Activated CD8-positive, alpha-beta memory T cell treated with anti-CD3 and anti-CD28 coated beads, Interleukin-2, amount 10 ng/mL, durations not matched to agents 7 days and 5 days (primary cell): ENCODE measurements at regions not wholly inside any gene's neighbourhood (a gene's known extent, or its start where the extent isn't known, plus 50 kb on each side); places are given as distances from the start of the nearest gene placed in this dataset.

ENCODE experiments used
- ATAC-seq: fragments of 150-1000 bp; cut with Tn5 transposase; one replicate; pipeline ENCODE4 v1.10.0; 2021; ENCODE audit warnings: moderate library complexity
- CTCF ChIA-PET: fragments of 350-600 bp; sonication (Branson Sonifier 250); formaldehyde crosslinking; loops from one replicate; lab custom pipeline; 2021; ENCODE audit warnings: antibody characterized with exemption; lab: Charles Lee
- DNase-seq: peaks from one replicate; pipeline ENCODE4 v3.0.0-alpha.2; 2020
- H3K27ac Mint-ChIP-seq: one replicate; pipeline ENCODE4 v1.8.0; 2021; ENCODE audit warnings: mild to moderate bottlenecking, mixed read lengths
- H3K27me3 Mint-ChIP-seq: one replicate; pipeline ENCODE4 v1.8.0; 2021; ENCODE audit warnings: mixed read lengths
- H3K36me3 Mint-ChIP-seq: one replicate; pipeline ENCODE4 v1.8.0; 2021; ENCODE audit warnings: mild to moderate bottlenecking, mixed read lengths
- H3K4me1 Mint-ChIP-seq: one replicate; pipeline ENCODE4 v1.8.0; 2021; ENCODE audit warnings: mixed read lengths
- H3K4me3 Mint-ChIP-seq: one replicate; pipeline ENCODE4 v1.8.0; 2021; ENCODE audit warnings: mild to moderate bottlenecking, moderate library complexity, mixed read lengths
- H3K9me3 Mint-ChIP-seq: one replicate; pipeline ENCODE4 v1.8.0; 2022; ENCODE audit warnings: low read depth, mixed read lengths

GRCh38 chr3:24588629-24589512 lies 94.2 kb upstream of the THRB start:
- no peaks in the 10 kb centered on the region for H3K4me1 Mint-ChIP-seq
- H3K36me3 Mint-ChIP-seq: no peaks in the 10 kb centered on the region
- no peak for DNase-seq
- H3K4me3 Mint-ChIP-seq: no peak overlapping the region
- H3K27ac Mint-ChIP-seq: no peak overlapping the region
- H3K9me3 Mint-ChIP-seq: no peaks in the 10 kb centered on the region
- no peak for ATAC-seq
- CTCF ChIA-PET: no interaction called here
- H3K27me3 Mint-ChIP-seq: peaks cover 3% of the 10 kb centered on the region

DNA sequence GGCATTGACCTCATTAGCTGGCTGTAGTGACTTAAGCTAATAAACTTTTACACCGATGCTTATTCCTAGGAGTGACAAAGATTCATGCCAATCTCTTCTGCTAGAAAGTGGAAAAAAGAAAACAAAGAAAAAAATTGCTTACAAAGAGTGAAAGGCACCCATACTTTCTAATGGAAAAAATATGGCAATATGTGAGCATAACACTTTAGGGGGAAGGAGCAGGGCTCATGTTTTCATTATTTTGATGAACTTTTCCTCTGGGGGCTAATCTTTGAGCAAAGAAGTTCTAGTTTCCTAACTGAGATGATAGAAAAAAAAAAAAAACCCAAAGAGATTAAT lies 94.8 kb upstream of the THRB start:
- CTCF ChIA-PET: no interaction called here

GRCh38 chr3:24589931-24590880 lies 95.6 kb upstream of the THRB start:
- CTCF ChIA-PET: no interaction called here
- peaks cover 3% of the 10 kb centered on the region for H3K27me3 Mint-ChIP-seq
- no peaks in the 10 kb centered on the region for H3K36me3 Mint-ChIP-seq
- ATAC-seq (no peak), DNase-seq (no peak)
- H3K27ac Mint-ChIP-seq: no peak overlapping the region
- H3K4me1 Mint-ChIP-seq: no peaks in the 10 kb centered on the region
- H3K9me3 Mint-ChIP-seq: no peaks in the 10 kb centered on the region
- no peak overlapping the region for H3K4me3 Mint-ChIP-seq

More for the DNA sequence above, 94.8 kb upstream of the THRB start:
- ATAC-seq (no peak), DNase-seq (no peak)
- H3K27me3 Mint-ChIP-seq: peaks cover 3% of the 10 kb centered on the region
- no peaks in the 10 kb centered on the region for H3K36me3 Mint-ChIP-seq
- no peaks in the 10 kb centered on the region for H3K4me1 Mint-ChIP-seq
- H3K27ac Mint-ChIP-seq: no peak overlapping the region
- no peak overlapping the region for H3K4me3 Mint-ChIP-seq
- no peaks in the 10 kb centered on the region for H3K9me3 Mint-ChIP-seq

DNA sequence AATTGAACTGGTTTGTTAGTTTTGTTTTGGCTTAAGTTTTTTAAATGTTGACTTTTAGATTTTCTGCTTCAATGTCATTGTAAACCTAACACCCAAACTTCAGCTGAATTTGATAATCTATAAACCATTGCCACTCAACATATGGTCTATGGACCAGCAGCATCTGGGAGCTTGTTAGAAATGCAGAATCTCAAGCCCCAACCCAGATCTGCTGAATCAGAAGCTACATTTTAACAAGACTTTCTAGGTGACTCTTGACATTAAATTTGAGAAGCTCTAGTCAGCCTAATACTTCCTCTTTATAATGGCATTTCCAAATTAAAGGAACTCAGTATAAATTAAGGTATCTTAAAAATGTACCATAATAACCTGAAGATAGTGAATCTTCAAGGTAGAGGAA lies 96.5 kb upstream of the THRB start:
- no peaks in the 10 kb centered on the region for H3K36me3 Mint-ChIP-seq
- DNase-seq (no peak), ATAC-seq (no peak)
- no peak overlapping the region for H3K4me3 Mint-ChIP-seq
- H3K9me3 Mint-ChIP-seq: no peaks in the 10 kb centered on the region
- peaks cover 3% of the 10 kb centered on the region for H3K27me3 Mint-ChIP-seq
- CTCF ChIA-PET: no interaction called here
- no peak overlapping the region for H3K27ac Mint-ChIP-seq
- H3K4me1 Mint-ChIP-seq: no peaks in the 10 kb centered on the region

DNA sequence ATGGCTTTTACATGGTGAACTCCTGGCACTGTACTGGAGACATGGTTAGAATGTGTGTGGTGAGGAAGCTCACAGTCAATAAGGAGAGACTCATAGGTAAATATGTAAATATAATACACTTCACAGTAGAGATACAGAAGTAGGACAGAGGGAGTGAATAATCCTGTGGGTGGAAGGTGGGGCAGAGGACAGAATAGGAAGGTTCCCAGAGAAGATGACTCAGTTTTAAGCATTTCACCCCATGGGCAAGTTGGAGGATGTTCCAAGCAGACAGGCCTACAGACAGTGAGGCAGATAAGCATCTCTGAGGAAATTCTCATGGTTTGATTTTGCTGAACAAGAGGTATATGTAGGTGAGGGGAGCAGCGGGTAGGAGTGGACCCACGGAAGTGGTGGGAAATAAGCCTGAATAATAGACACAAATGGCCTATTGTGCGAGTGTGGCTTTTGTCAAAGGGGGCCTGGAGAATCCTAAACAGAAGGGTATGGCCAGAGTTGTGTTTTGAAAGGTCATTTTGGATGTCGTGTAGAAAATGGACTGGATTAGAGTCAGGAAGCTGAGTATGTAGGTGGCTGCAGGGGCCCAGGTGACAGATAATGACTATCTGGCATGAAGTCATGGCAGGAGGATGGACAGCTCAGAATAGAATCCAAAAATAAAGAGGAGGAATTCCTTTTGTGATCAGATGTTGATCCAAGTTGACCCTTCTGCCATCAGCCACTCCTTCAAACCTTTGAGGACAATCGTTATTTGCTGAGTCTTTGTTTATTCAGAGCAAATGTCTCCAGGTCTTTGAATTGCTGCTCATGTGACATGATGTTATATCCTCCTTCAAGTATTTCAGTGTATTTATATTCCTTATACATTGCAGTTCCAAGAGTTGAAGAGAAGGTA lies 97.3 kb upstream of the THRB start:
- no peak for ATAC-seq
- DNase-seq: no peak
- no peaks in the 10 kb centered on the region for H3K36me3 Mint-ChIP-seq
- H3K4me1 Mint-ChIP-seq: no peaks in the 10 kb centered on the region
- peaks cover 3% of the 10 kb centered on the region for H3K27me3 Mint-ChIP-seq
- H3K4me3 Mint-ChIP-seq: no peak overlapping the region
- H3K27ac Mint-ChIP-seq: no peak overlapping the region
- no peaks in the 10 kb centered on the region for H3K9me3 Mint-ChIP-seq
- CTCF ChIA-PET: no interaction called here

- no peak for DNase-seq
- no peaks in the 10 kb centered on the region for H3K9me3 Mint-ChIP-seq
- no peak for ATAC-seq
- H3K27ac Mint-ChIP-seq: no peak overlapping the region
- peaks cover 3% of the 10 kb centered on the region for H3K27me3 Mint-ChIP-seq
- no peak overlapping the region for H3K4me3 Mint-ChIP-seq
- H3K4me1 Mint-ChIP-seq: no peaks in the 10 kb centered on the region
- H3K36me3 Mint-ChIP-seq: no peaks in the 10 kb centered on the region
- CTCF ChIA-PET: no interaction called here
These were observed 99.5 kb upstream of the THRB start for GRCh38 chr3:24594161-24594560.

GRCh38 chr3:24595796-24596195 lies 101.1 kb upstream of the THRB start:
- Mint-ChIP-seq H3K9me3 (no peaks in the 10 kb centered on the region), H3K27me3 (no peaks in the 10 kb centered on the region), H3K4me1 (no peaks in the 10 kb centered on the region), H3K27ac (no peak overlapping the region), H3K4me3 (no peak overlapping the region), H3K36me3 (no peaks in the 10 kb centered on the region)
- no peak for DNase-seq
- CTCF ChIA-PET: no interaction called here
- ATAC-seq: no peak

DNA sequence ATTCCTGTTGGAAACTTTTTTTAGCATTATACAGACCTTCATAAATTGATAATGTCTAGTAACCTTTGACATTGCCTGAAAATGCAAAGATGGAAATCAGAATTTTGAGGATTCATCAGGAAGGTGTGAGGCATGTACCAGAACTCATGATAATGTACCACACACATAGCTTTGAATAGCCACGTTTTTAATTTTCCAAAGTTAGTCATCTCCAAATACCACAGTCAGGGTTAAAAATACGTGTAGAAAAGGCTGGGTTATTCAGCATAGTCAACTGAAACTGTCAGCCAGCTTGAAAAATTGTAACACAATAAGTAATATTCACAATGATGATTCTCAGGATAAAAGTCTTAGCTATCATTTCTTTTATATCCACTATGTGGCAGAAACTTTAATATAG lies 102.0 kb upstream of the THRB start:
- DNase-seq (no peak), ATAC-seq (no peak)
- Mint-ChIP-seq H3K4me1 (no peaks in the 10 kb centered on the region), H3K9me3 (peaks cover 2% of the 10 kb centered on the region), H3K27ac (no peak overlapping the region), H3K36me3 (no peaks in the 10 kb centered on the region), H3K27me3 (no peaks in the 10 kb centered on the region), H3K4me3 (no peak overlapping the region)
- CTCF ChIA-PET: no interaction called here

- Mint-ChIP-seq H3K4me1 (no peaks in the 10 kb centered on the region), H3K36me3 (no peaks in the 10 kb centered on the region), H3K27me3 (no peaks in the 10 kb centered on the region), H3K4me3 (no peak overlapping the region), H3K9me3 (peaks cover 2% of the 10 kb centered on the region), H3K27ac (no peak overlapping the region)
- DNase-seq (no peak), ATAC-seq (no peak)
- CTCF ChIA-PET: no interaction called here
These were observed 104.2 kb upstream of the THRB start for GRCh38 chr3:24598695-24599470.

GRCh38 chr3:24601066-24601939 lies 106.7 kb upstream of the THRB start:
- DNase-seq (no peak), ATAC-seq (no peak)
- no peaks in the 10 kb centered on the region for H3K36me3 Mint-ChIP-seq
- peaks cover 2% of the 10 kb centered on the region for H3K9me3 Mint-ChIP-seq
- H3K27me3 Mint-ChIP-seq: no peaks in the 10 kb centered on the region
- H3K4me3 Mint-ChIP-seq: no peak overlapping the region
- H3K27ac Mint-ChIP-seq: no peak overlapping the region
- CTCF ChIA-PET: no interaction called here
- no peaks in the 10 kb centered on the region for H3K4me1 Mint-ChIP-seq

DNA sequence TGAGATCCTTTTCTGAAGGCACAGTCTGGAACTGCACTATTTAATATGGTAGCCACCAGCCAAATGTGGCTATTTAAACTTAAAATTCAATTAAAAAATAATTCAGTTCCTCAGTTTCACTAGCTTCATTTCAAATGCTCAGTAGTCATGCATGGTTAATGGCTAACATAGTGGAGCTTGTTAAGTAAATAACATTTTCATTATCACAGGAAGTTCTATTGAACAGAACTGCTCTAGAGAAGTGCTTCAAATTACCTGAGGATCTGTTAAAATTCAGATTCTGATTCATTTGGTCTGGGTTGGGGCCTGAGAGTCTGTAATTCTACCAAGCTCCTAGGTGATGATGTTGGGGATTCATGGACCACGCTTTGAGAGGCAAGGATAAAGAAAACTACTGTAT lies 109.6 kb upstream of the THRB start:
- DNase-seq (no peak), ATAC-seq (no peak)
- Mint-ChIP-seq H3K4me3 (no peak overlapping the region), H3K36me3 (no peaks in the 10 kb centered on the region), H3K9me3 (peaks cover 2% of the 10 kb centered on the region), H3K4me1 (no peaks in the 10 kb centered on the region), H3K27me3 (no peaks in the 10 kb centered on the region), H3K27ac (no peak overlapping the region)
- CTCF ChIA-PET: no interaction called here

- CTCF ChIA-PET: no interaction called here
- Mint-ChIP-seq H3K36me3 (no peaks in the 10 kb centered on the region), H3K4me3 (no peak overlapping the region), H3K27ac (no peak overlapping the region), H3K9me3 (peaks cover 2% of the 10 kb centered on the region), H3K4me1 (no peaks in the 10 kb centered on the region), H3K27me3 (no peaks in the 10 kb centered on the region)
- ATAC-seq (no peak), DNase-seq (no peak)
These were observed 110.9 kb upstream of the THRB start for GRCh38 chr3:24605511-24606028.
